ENCODE measurements at regions not wholly inside any gene's neighbourhood (a gene's known extent, or its start where the extent isn't known, plus 50 kb on each side); places are given as distances from the start of the nearest gene placed in this dataset.
"Not testable (repeated sequence)": the region's sequence is repeated elsewhere in the genome, so short reads cannot be mapped to it uniquely, and the experiment has no call there.

- DNase-seq, result not testable (repeated sequence)
Observed at GRCh38 chr9:64499541-64499940, 785.5 kb downstream of the FOXD4L5 start.

DNA sequence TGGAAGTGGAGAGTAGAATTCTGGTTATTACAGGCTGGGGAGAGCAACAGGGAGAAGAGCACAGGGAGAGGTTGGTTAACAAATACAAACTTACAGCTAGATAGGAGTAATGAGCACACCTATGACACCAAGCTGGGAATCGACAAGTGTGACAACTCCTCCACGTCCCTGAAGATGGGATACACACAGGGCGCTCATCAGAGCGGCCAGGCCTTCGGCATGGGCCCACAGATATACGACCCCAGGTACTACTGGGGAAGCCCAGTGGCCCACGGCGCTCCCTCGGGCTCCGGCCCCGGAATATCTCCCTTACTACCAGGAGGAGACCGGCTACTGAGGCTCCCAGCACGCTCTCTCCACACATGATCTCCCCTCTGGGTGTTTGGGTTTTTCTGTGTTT is 786.6 kb downstream of the FOXD4L5 start:
- DNase-seq, result not testable (repeated sequence)

GRCh38 chr9:64488544-64488943 is 796.5 kb downstream of the FOXD4L5 start:
- not testable (repeated sequence) for DNase-seq

GRCh38 chr9:64486067-64486466 is 798.9 kb downstream of the FOXD4L5 start:
- DNase-seq, result not testable (repeated sequence)

DNA sequence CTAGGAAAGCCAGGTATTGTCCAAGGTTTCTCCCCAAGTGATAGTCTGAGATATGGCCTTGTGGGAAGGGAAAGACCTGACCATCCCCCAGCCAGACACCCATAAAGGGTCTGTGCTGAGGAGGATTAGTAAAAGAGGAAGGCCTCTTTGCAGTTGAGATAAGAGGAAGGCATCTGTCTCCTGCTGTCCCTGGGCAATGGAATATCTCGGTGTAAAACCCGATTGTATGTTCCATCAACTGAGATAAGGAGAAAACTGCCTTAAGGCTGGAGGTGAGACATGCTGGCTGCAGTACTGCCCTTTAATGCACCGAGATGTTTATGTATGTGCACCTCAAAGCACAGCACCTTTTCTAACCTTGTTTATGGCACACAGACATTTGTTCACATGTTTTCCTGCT is 805.9 kb downstream of the FOXD4L5 start:
- not testable (repeated sequence) for DNase-seq

DNA sequence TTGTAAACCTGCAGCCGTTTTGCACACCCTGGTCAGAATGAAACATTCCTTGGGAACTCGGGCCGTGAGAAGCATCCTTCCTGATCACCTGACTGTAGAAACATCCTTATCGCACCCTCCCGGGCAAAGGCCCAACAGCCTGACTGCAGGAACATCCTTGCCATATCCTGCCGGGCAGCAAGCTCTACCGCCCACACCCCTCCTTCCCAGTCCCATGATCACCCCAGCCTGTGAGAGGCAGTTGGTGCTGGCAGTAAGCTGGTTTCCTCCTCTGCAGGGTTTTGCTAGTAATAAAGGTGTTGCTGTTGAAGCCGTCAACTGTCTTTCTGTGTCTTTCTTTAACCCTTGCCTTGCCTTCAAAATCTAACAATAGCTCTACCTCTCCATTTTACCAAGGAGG is 816.1 kb downstream of the FOXD4L5 start:
- not testable (repeated sequence) for DNase-seq

DNA sequence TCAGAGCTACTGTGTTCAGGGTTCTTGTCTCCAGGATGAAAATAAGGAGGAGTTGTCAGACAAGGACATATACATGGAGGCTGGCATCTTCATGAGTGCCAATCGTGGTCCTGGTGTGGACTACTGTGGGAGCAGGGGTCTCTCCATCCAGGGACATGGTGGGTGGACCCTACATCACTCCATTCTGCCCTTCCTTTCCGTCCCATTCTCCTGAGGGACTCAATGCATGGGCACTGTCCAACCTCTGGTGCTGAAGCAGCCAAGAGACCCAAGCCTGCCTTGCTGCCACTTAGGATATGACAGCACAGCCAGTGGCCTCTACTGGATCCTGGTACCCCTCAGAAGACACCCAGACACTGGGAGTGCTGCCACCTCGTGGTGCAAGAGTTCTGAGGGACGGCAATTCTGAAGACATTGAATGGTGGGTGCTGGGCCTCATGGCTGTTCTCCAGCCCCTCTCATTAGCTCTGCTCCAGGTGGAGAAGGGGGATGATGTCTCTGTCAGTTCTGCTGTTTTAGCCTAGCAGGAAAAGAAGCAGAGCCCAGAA is 818.9 kb downstream of the FOXD4L5 start:
- DNase-seq, result not testable (repeated sequence)

- not testable (repeated sequence) for DNase-seq
Observed at GRCh38 chr9:64461885-64462284, 823.1 kb downstream of the FOXD4L5 start.

DNA sequence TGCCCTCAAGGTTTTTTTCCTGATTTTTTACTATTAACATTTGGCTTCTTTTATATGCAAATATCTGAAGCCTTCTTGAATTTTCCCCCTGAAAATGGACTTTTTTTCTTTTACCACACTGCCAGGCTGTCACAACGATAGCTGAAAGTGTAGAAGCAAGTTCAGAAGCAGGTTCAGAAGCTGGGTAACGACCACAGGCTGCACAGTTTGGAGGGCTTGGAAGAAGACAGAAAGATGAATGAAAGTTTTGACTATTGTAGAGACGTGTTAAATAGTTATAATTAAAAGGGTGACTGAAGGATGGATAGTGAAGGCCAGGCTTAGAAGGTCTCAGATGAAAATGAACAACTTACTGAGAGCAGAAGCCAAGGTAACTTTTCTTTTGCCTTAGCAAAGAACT is 826.4 kb downstream of the FOXD4L5 start:
- not testable (repeated sequence) for DNase-seq

DNA sequence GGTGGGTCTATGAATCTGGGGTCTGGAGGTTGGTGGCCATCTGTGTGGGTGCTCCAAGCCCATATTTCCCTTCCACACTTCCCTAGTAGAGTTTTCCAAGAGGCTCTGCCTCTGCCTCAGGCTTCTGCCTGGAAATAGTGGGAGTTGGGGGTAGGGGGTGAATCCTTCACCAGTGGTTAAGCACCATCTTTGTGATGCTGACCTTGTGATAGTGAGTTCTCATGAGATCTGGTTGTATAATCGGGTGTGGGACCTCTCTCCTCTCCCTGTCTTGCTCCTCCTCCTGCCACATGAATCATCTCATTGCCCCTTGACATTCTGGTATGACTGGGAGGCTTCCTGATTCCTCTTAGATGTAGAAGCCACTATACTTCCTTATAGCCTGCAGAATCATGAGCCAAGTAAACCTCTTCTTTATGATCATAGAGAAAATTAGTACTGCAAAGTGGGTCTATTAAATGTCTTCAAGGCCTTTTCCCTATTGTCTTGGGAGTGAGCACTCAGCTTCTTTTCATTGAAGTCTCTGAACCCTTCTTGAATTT is 829.8 kb downstream of the FOXD4L5 start:
- peak in 2 of 3 donors; percentile 1 to 17 for DNase-seq

DNA sequence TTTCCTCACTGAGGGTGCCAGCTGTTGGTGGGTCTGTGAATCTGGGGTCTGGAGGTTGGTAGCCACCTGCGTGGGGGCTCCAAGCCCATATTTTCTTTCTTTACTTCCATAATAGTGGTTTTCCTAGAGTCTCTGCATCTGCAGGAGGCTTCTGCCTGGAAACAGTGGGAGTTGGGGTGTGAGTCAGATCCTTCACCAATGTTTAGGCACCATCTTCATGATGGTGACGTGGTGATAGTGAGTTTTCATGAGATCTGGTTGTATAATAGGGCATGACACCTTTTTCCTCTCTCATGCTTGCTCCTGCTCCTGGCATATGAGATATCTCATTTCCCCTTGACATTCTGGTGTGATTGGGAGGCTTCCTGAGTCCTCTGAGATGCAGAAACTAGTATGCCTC is 832.9 kb downstream of the FOXD4L5 start:
- peak; percentile 17 to 23 (median 17) for DNase-seq

GRCh38 chr9:64450654-64451053 is 834.4 kb downstream of the FOXD4L5 start:
- not testable (repeated sequence) for DNase-seq

DNA sequence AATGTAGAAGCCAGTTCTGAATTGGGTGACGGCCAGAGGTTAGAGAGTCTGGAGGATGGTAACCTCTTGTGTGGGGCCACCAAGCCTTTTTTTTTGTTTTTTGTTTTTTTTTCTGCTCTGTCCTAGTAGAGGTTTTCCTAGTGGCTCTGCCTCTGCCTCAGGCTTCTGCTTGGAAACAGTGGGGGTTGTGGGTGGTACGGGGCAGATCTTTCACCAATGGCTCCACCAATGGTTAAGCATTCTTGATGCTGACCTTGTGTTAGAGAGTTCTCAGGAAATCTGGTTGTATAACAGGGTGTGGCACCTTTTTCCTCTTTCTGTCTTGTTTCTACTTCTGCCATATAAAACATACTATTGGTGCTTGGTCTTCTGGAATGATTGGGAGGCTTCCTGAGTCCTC is 836.0 kb downstream of the FOXD4L5 start:
- DNase-seq, result not testable (repeated sequence)

- DNase-seq, result not testable (repeated sequence)
Observed at GRCh38 chr9:64444909-64445525, 840.0 kb downstream of the FOXD4L5 start.

GRCh38 chr9:64439747-64440146 is 845.3 kb downstream of the FOXD4L5 start:
- DNase-seq, result not testable (repeated sequence)
